T-cell (primary cell): ENCODE measurements at regions not wholly inside any gene's neighbourhood (a gene's known extent, or its start where the extent isn't known, plus 50 kb on each side); places are given as distances from the start of the nearest gene placed in this dataset.

Experiments used
- ATAC-seq, 4 experiments: fragments of 200-7000 bp in 3 of 4; fragments of 150-1000 bp in 1 of 4; cut with Tn5 transposase; replicated peaks in 1 of 4; 1 replicate in 3 of 4; 2 replicates in 1 of 4; pipeline ENCODE4 v1.10.0; 2021; ENCODE audit warnings: moderate library complexity in 3 of 4, mild to moderate bottlenecking in 2 of 4, moderate number of reproducible peaks in 1 of 4
- CTCF ChIA-PET, 2 donors: fragments of 300-600 bp; sonication (Branson Sonifier 250); formaldehyde crosslinking; loops; one replicate each; lab custom pipeline; 2022; ENCODE audit warnings: antibody characterized with exemption in 2 of 2; lab: Charles Lee
- POLR2A ChIA-PET, 2 donors: fragments of 300-600 bp; sonication (Branson Sonifier 250); formaldehyde crosslinking; loops; one replicate each; lab custom pipeline; 2022; ENCODE audit warnings: antibody characterized with exemption in 2 of 2; lab: Charles Lee
- DNase-seq, 35 experiments: peaks; one replicate each; pipeline versions ENCODE4 v3.0.0 to v3.0.0-alpha.2; 2013 to 2023
- H3K27ac ChIP-seq: one replicate; pipeline ENCODE4 v1.5.1; 2013; ENCODE audit warnings: low read length
- H3K27me3 ChIP-seq, 2 experiments: replicated peaks in 1 of 2; 1 replicate in 1 of 2; 2 replicates in 1 of 2; pipeline versions ENCODE4 v1.6.1 to v1.7.0; 2013; ENCODE audit warnings: low read length in 1 of 2, mixed read lengths in 1 of 2; ENCODE audit not compliant: control insufficient read depth in 2 of 2, insufficient read depth in 2 of 2; ENCODE audit errors: extremely low read depth in 1 of 2
- H3K36me3 ChIP-seq, 2 donors: 1 replicate in 1 of 2; 2 replicates in 1 of 2; pipeline versions ENCODE4 v1.6.1 to v1.7.0; 2013; ENCODE audit warnings: low read length in 1 of 2; ENCODE audit not compliant: control insufficient read depth in 2 of 2, insufficient read depth in 1 of 2; ENCODE audit errors: extremely low read depth in 1 of 2
- H3K4me1 ChIP-seq, 2 experiments: 1 replicate in 1 of 2; 2 replicates in 1 of 2; pipeline versions ENCODE4 v1.6.1 to v1.7.0; 2013; ENCODE audit warnings: low read length in 2 of 2, mixed read lengths in 1 of 2; ENCODE audit not compliant: insufficient read depth in 2 of 2, control insufficient read depth in 1 of 2; ENCODE audit errors: extremely low read depth in 1 of 2
- H3K4me3 ChIP-seq, 2 donors: 1 replicate in 1 of 2; 2 replicates in 1 of 2; pipeline versions ENCODE4 v1.5.1 to v1.7.0; 2013; ENCODE audit warnings: mild to moderate bottlenecking in 2 of 2, low read length in 1 of 2, moderate library complexity in 1 of 2; ENCODE audit not compliant: control insufficient read depth in 1 of 2; ENCODE audit errors: extremely low read depth in 1 of 2
- H3K9me3 ChIP-seq: 2 replicates; pipeline ENCODE4 v1.7.0; 2013
- H3K27ac Mint-ChIP-seq, 2 donors: one replicate each; pipeline ENCODE4 v1.8.0; 2020 to 2021; ENCODE audit warnings: mild to moderate bottlenecking in 2 of 2, mixed read lengths in 2 of 2
- H3K27me3 Mint-ChIP-seq, 2 donors: one replicate each; pipeline ENCODE4 v1.8.0; 2021 to 2022; ENCODE audit warnings: mixed read lengths in 2 of 2
- H3K36me3 Mint-ChIP-seq: one replicate; pipeline ENCODE4 v1.8.0; 2021; ENCODE audit warnings: mixed read lengths
- H3K4me1 Mint-ChIP-seq, 3 donors: one replicate each; pipeline ENCODE4 v1.8.0; 2020 to 2022; ENCODE audit warnings: mixed read lengths in 3 of 3, mild to moderate bottlenecking in 1 of 3
- H3K4me3 Mint-ChIP-seq, 3 donors: one replicate each; pipeline ENCODE4 v1.8.0; 2020 to 2022; ENCODE audit warnings: mild to moderate bottlenecking in 3 of 3, mixed read lengths in 3 of 3, moderate library complexity in 3 of 3
- H3K9me3 Mint-ChIP-seq, 3 donors: one replicate each; pipeline ENCODE4 v1.8.0; 2020 to 2022; ENCODE audit warnings: mixed read lengths in 3 of 3
- WGBS: methylation state at CpG from one replicate; pipeline ENCODE4 v1.1.5; 2013; ENCODE audit warnings: missing lambda C conversion rate; ENCODE audit not compliant: insufficient coverage; 5-methylcytosine and 5-hydroxymethylcytosine counted together

- Mint-ChIP-seq H3K27ac (peak overlapping the region; percentile 89 to 94), H3K36me3 (no peaks in the 10 kb centered on the region), H3K4me3 (peak overlapping the region in 1 of 3 donors; percentile 47), H3K27me3 (peaks cover 0 to 5% of the 10 kb centered on the region in 2 donors), H3K4me1 (peaks cover 61 to 68% (median 65%) of the 10 kb centered on the region in 3 donors), H3K9me3 (no peaks in the 10 kb centered on the region)
- Histone ChIP-seq H3K4me3 (no peak overlapping the region), H3K9me3 (no peaks in the 10 kb centered on the region), H3K27ac (no peak overlapping the region), H3K27me3 (no peaks in the 10 kb centered on the region), H3K4me1 (peaks cover 20 to 27% of the 10 kb centered on the region in 2 experiments), H3K36me3 (no peaks in the 10 kb centered on the region)
- WGBS: 81% methylated on average over 3 of the region's 5 CpGs
- ATAC-seq: no peak
- POLR2A ChIA-PET: no interaction called here
- no peak for DNase-seq
- CTCF ChIA-PET: interaction anchor here in 1 of 2 donors (1.1 kb wide), 1 partner anchor 27 kb away, joined by 3 read pairs; no protein-coding TSS in a partner anchor
Observed at GRCh38 chr6:135118134-135118730, 62.9 kb upstream of the MYB start.

GRCh38 chr6:135117413-135117968 lies 62.9 kb upstream of the HBS1L start:
- peak overlapping the region in 1 of 2 donors; percentile 6 for H3K4me3 ChIP-seq
- WGBS: 0% methylated on average over 1 of the region's 3 CpGs
- Mint-ChIP-seq H3K4me1 (peaks cover 65 to 75% (median 72%) of the 10 kb centered on the region in 3 donors), H3K36me3 (no peaks in the 10 kb centered on the region), H3K27ac (peak overlapping the region; percentile 89 to 94), H3K4me3 (peak overlapping the region; percentile 47 to 67 (median 47)), H3K9me3 (no peaks in the 10 kb centered on the region), H3K27me3 (peaks cover 0 to 5% of the 10 kb centered on the region in 2 donors)
- ChIA-PET CTCF (interaction anchor here in 1 of 2 donors (0.6 kb wide), 1 partner anchor 94 kb away, joined by 4 read pairs; no protein-coding TSS in a partner anchor), POLR2A (no interaction called here)
- DNase-seq (peak in 1 of 35 experiments; percentile 17), ATAC-seq (peak in 1 of 4 experiments; percentile 34)
- no peaks in the 10 kb centered on the region for H3K9me3 ChIP-seq
- H3K27me3 ChIP-seq: no peaks in the 10 kb centered on the region
- H3K27ac ChIP-seq: peak overlapping the region; percentile 46
- peaks cover 20 to 27% of the 10 kb centered on the region in 2 experiments for H3K4me1 ChIP-seq
- no peaks in the 10 kb centered on the region for H3K36me3 ChIP-seq

- H3K36me3 Mint-ChIP-seq: no peaks in the 10 kb centered on the region
- H3K4me1 ChIP-seq: peaks cover 20 to 27% of the 10 kb centered on the region in 2 experiments
- DNase-seq (peak in 4 of 35 experiments; percentile 1 to 60 (median 6)), ATAC-seq (peak; percentile 73 to 83 (median 77))
- POLR2A ChIA-PET: interaction anchor here in 1 of 2 donors (0.5 kb wide), 1 partner anchor 24 kb away, joined by 3 read pairs; no protein-coding TSS in a partner anchor
- peak overlapping the region; percentile 89 to 94 for H3K27ac Mint-ChIP-seq
- H3K4me3 ChIP-seq: no peak overlapping the region
- H3K9me3 ChIP-seq: no peaks in the 10 kb centered on the region
- peaks cover 0 to 5% of the 10 kb centered on the region in 2 donors for H3K27me3 Mint-ChIP-seq
- WGBS: no CpG with 5 or more reads among the region's 5 CpGs
- no peaks in the 10 kb centered on the region for H3K9me3 Mint-ChIP-seq
- H3K27ac ChIP-seq: peak overlapping the region; percentile 46
- CTCF ChIA-PET: interaction anchor here in 1 of 2 donors (0.7 kb wide), 1 partner anchor 10 kb away, joined by 4 read pairs; no protein-coding TSS in a partner anchor
- peak overlapping the region; percentile 47 to 67 (median 47) for H3K4me3 Mint-ChIP-seq
- no peaks in the 10 kb centered on the region for H3K36me3 ChIP-seq
- H3K27me3 ChIP-seq: no peaks in the 10 kb centered on the region
- peaks cover 63 to 72% (median 71%) of the 10 kb centered on the region in 3 donors for H3K4me1 Mint-ChIP-seq
Observed at GRCh38 chr6:135116571-135116970, 61.9 kb upstream of the HBS1L start.

- Mint-ChIP-seq H3K27ac (peak overlapping the region; percentile 37 to 94), H3K36me3 (no peaks in the 10 kb centered on the region), H3K4me3 (peak overlapping the region in 2 of 3 donors; percentile 28 to 47), H3K27me3 (peaks cover 0 to 5% of the 10 kb centered on the region in 2 donors), H3K4me1 (peaks cover 56 to 68% (median 66%) of the 10 kb centered on the region in 3 donors), H3K9me3 (no peaks in the 10 kb centered on the region)
- Histone ChIP-seq H3K9me3 (no peaks in the 10 kb centered on the region), H3K36me3 (no peaks in the 10 kb centered on the region), H3K27ac (no peak overlapping the region), H3K4me3 (no peak overlapping the region), H3K27me3 (no peaks in the 10 kb centered on the region), H3K4me1 (peaks cover 20 to 27% of the 10 kb centered on the region in 2 experiments)
- WGBS: no CpG with 5 or more reads among the region's 5 CpGs
- ChIA-PET CTCF (interaction anchor here in 1 of 2 donors (0.7 kb wide), 1 partner anchor 11 kb away, joined by 4 read pairs; no protein-coding TSS in a partner anchor), POLR2A (no interaction called here)
- no peak for DNase-seq
- no peak for ATAC-seq
Observed at GRCh38 chr6:135115834-135116233, 61.2 kb upstream of the HBS1L start.

GRCh38 chr6:135115411-135115810 lies 60.8 kb upstream of the HBS1L start:
- H3K9me3 ChIP-seq: no peaks in the 10 kb centered on the region
- Mint-ChIP-seq H3K27me3 (peaks cover 0 to 5% of the 10 kb centered on the region in 2 donors), H3K9me3 (no peaks in the 10 kb centered on the region), H3K36me3 (no peaks in the 10 kb centered on the region), H3K4me1 (peaks cover 52 to 66% (median 63%) of the 10 kb centered on the region in 3 donors), H3K27ac (peak overlapping the region; percentile 37 to 66), H3K4me3 (peak overlapping the region in 1 of 3 donors; percentile 28)
- H3K4me1 ChIP-seq: peaks cover 18 to 26% of the 10 kb centered on the region in 2 experiments
- no CpG with 5 or more reads among the region's 2 CpGs for WGBS
- no peak overlapping the region for H3K4me3 ChIP-seq
- ATAC-seq (no peak), DNase-seq (no peak)
- POLR2A ChIA-PET: no interaction called here
- no peak overlapping the region for H3K27ac ChIP-seq
- CTCF ChIA-PET: no interaction called here
- no peaks in the 10 kb centered on the region for H3K27me3 ChIP-seq
- no peaks in the 10 kb centered on the region for H3K36me3 ChIP-seq
